ENCODE measurements at regions not wholly inside any gene's neighbourhood (a gene's known extent, or its start where the extent isn't known, plus 50 kb on each side); places are given as distances from the start of the nearest gene placed in this dataset.

DNA sequence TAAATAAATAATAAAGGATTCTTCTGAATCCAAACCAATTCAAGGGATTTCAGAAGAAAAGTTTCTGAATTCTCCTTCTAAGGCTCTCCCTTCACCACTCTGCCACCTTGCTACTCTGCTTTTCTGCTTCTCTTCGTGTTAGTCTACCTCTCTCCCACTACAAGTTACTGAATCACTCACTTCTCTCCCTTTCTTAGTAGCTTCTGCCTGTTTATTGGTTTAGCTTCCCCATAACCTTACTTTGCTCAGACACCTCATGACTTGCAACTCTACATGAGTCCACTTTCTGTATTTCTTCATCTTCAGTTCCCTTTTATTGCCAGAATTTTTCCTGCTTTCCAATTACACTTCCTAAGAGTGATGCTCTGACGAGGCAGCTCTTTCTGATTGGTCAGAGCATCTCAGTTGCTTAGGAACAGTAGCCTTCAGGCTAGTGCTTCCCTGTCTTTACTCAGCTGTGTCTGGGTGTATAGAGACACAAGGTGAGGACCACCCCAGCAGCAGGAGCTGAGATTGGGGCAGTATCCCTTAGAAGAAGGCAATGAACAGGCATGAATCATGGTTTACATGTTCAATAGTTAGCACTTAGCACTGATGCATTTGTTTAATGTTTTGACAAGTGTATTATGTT is 144.6 kb downstream of the SLC30A10 start:
- TF ChIP-seq, protein P1, sequence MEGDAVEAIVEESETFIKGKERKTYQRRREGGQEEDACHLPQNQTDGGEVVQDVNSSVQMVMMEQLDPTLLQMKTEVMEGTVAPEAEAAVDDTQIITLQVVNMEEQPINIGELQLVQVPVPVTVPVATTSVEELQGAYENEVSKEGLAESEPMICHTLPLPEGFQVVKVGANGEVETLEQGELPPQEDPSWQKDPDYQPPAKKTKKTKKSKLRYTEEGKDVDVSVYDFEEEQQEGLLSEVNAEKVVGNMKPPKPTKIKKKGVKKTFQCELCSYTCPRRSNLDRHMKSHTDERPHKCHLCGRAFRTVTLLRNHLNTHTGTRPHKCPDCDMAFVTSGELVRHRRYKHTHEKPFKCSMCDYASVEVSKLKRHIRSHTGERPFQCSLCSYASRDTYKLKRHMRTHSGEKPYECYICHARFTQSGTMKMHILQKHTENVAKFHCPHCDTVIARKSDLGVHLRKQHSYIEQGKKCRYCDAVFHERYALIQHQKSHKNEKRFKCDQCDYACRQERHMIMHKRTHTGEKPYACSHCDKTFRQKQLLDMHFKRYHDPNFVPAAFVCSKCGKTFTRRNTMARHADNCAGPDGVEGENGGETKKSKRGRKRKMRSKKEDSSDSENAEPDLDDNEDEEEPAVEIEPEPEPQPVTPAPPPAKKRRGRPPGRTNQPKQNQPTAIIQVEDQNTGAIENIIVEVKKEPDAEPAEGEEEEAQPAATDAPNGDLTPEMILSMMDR (IDR thresholded peaks at IDR 0.05; ENCODE audit: low read length) = no peak
- no peak for TF ChIP-seq EZH2 (IDR thresholded peaks at IDR 0.05; ENCODE audit: borderline replicate concordance, low read length)

All from OCI-LY1 (cell line).